Osteocyte (in vitro differentiated cells): ENCODE measurements at regions not wholly inside any gene's neighbourhood (a gene's known extent, or its start where the extent isn't known, plus 50 kb on each side); places are given as distances from the start of the nearest gene placed in this dataset.

Experiments used
- DNase-seq: peaks from one replicate; pipeline ENCODE4 v3.0.0; 2021; ENCODE audit warnings: mixed read lengths; ENCODE audit not compliant: unreplicated experiment; ENCODE audit errors: extremely low spot score
- H3K27ac Mint-ChIP-seq: one replicate; pipeline ENCODE4 v1.8.0; 2021; ENCODE audit warnings: mild to moderate bottlenecking, mixed read lengths; ENCODE audit not compliant: unreplicated experiment
- H3K27me3 Mint-ChIP-seq: one replicate; pipeline ENCODE4 v1.8.0; 2021; ENCODE audit warnings: mixed read lengths; ENCODE audit not compliant: unreplicated experiment
- H3K36me3 Mint-ChIP-seq: one replicate; pipeline ENCODE4 v1.8.0; 2021; ENCODE audit warnings: mixed read lengths; ENCODE audit not compliant: unreplicated experiment
- H3K4me1 Mint-ChIP-seq: one replicate; pipeline ENCODE4 v1.8.0; 2021; ENCODE audit warnings: mixed read lengths; ENCODE audit not compliant: unreplicated experiment
- H3K4me3 Mint-ChIP-seq: one replicate; pipeline ENCODE4 v1.8.0; 2021; ENCODE audit warnings: mild to moderate bottlenecking, moderate library complexity, mixed read lengths; ENCODE audit not compliant: unreplicated experiment
- H3K9me3 Mint-ChIP-seq: one replicate; pipeline ENCODE4 v1.8.0; 2021; ENCODE audit warnings: mixed read lengths; ENCODE audit not compliant: unreplicated experiment
- TF ChIP-seq, protein P1 (sequence below): fragments of 200-600 bp; sonication (generic); IDR thresholded peaks from 2 replicates; pipeline ENCODE4 v1.5.0; 2021; ENCODE audit warnings: antibody characterized with exemption, mild to moderate bottlenecking, moderate library complexity

DNA sequence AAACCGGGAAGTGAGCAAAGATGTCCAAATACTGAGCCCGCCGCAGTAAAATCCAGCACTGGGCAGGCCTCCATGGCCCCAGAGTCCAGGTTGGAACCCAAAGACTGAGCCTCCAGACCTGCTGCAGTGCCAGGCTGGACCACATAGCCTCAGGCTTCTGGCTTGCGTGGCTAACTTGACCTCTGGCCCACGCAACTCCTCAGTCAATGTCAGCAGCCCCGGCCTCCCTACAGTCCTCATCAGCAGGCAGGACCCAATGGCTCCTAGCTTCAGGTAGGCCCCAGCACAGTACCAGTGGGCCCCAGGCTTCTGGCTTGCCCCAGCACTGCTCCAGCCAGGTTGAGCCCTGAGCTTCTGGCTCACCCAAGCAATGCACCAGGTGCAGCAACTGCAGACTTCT is 245.1 kb upstream of the AFDN start:
- Mint-ChIP-seq H3K4me1 (peaks cover 48% of the 10 kb centered on the region), H3K4me3 (no peak overlapping the region), H3K9me3 (peaks cover 31% of the 10 kb centered on the region), H3K27ac (no peak overlapping the region), H3K36me3 (peaks cover 10% of the 10 kb centered on the region), H3K27me3 (no peaks in the 10 kb centered on the region)
- TF ChIP-seq, protein P1, sequence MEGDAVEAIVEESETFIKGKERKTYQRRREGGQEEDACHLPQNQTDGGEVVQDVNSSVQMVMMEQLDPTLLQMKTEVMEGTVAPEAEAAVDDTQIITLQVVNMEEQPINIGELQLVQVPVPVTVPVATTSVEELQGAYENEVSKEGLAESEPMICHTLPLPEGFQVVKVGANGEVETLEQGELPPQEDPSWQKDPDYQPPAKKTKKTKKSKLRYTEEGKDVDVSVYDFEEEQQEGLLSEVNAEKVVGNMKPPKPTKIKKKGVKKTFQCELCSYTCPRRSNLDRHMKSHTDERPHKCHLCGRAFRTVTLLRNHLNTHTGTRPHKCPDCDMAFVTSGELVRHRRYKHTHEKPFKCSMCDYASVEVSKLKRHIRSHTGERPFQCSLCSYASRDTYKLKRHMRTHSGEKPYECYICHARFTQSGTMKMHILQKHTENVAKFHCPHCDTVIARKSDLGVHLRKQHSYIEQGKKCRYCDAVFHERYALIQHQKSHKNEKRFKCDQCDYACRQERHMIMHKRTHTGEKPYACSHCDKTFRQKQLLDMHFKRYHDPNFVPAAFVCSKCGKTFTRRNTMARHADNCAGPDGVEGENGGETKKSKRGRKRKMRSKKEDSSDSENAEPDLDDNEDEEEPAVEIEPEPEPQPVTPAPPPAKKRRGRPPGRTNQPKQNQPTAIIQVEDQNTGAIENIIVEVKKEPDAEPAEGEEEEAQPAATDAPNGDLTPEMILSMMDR: no peak
- peak; percentile 69 for DNase-seq

DNA sequence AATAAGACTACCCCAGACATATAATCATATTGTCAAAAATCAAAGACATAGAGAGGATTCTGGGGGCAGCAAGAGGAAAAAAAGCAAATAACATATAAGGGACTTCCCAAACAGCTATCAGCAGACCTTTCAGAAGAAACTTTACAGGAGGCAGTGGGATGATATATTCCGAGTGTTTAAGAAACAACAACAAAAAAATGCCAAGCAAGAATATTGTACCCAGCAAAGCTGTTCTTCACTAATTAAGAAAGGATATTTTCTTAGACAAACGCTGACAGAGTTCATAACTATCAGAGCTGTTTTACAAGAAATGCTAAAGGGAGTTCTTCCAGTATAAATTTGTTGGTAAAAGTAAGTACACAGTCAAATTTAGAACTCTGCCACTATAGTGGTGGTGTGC is 243.3 kb upstream of the AFDN start:
- peaks cover 37% of the 10 kb centered on the region for H3K9me3 Mint-ChIP-seq

DNA sequence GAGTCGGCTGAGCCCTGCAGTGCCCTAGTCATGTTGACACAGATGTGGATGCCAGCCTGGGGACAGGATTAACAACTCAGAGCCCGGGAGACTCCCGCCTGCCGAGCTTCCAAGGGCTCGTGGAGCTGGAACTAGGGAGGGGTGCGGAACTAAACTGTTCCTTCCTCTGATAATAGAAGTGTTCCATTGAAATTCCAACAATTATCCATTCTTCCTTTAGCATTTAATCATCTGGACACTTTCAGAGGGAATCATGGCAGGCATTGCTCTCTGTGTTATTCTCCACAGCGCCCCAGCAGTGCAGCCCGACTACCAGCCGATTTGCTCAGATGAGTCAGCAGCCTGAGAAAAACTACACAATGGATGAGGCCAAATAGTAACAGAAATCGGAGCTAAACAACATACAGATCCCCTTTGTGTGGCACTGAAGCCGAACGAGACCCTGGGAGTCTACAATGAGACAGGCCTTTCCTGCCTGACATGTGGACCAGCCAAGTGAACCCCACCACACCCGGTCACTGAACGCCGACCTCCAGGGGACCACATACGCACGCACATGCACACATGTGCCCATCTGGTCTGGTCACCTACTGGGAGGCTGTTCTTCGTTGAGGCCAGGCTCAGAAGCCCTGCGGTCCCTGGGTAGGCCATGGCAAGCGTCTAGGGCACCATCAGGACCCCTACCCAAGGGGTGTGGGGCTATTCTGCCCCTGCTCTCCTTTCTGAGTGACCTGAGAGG is 238.4 kb upstream of the AFDN start:
- Mint-ChIP-seq H3K27ac (peak overlapping the region; percentile 94), H3K27me3 (no peaks in the 10 kb centered on the region), H3K36me3 (peaks cover 2% of the 10 kb centered on the region), H3K9me3 (peaks cover 29% of the 10 kb centered on the region), H3K4me1 (peaks cover 34% of the 10 kb centered on the region), H3K4me3 (no peak overlapping the region)
- peak; percentile 85 for DNase-seq
- TF ChIP-seq, protein P1: peak; percentile 36

More for the DNA sequence above, 243.3 kb upstream of the AFDN start:
- Mint-ChIP-seq H3K27me3 (no peaks in the 10 kb centered on the region), H3K4me3 (no peak overlapping the region), H3K27ac (no peak overlapping the region), H3K4me1 (peaks cover 45% of the 10 kb centered on the region), H3K36me3 (peaks cover 10% of the 10 kb centered on the region)
- DNase-seq: no peak
- TF ChIP-seq, protein P1: no peak

DNA sequence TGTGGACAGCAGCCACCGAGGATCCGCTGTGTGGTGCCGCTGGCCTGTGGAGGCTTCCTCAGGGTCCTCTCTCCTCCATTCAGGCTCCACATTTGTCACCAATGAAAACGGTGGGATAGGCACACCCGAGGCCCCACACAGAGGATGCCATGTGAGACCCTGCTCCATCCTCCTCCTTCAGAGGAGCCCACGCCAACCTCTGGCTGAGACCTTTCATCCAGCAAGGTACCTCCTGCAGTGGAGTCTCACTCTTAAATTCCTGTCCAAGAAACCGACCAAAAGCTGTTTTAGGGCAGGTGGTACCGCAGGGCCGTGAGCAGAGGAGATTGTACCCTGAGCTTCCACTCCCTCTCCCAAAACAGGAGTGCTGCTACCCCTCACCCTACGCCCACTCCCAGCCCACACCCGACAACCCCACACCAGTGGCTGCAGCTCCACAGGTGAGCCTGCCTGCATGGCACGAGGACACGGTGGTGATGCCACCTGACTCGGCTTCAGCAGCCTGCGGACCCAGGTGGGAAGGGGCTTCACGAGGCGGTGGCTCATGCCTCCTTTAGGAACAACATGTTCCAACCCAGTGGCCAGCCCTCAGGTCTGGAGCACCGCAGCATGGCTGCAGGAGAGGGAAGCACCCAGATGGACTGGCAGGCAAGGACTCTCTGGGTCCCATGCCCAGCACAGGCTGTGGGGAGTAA is 237.6 kb upstream of the AFDN start:
- peaks cover 29% of the 10 kb centered on the region for H3K9me3 Mint-ChIP-seq
- H3K36me3 Mint-ChIP-seq: peaks cover 2% of the 10 kb centered on the region
- peak; percentile 76 for DNase-seq
- TF ChIP-seq, protein P1: no peak
- peak overlapping the region; percentile 94 for H3K27ac Mint-ChIP-seq
- peaks cover 34% of the 10 kb centered on the region for H3K4me1 Mint-ChIP-seq
- H3K27me3 Mint-ChIP-seq: no peaks in the 10 kb centered on the region
- H3K4me3 Mint-ChIP-seq: no peak overlapping the region

DNA sequence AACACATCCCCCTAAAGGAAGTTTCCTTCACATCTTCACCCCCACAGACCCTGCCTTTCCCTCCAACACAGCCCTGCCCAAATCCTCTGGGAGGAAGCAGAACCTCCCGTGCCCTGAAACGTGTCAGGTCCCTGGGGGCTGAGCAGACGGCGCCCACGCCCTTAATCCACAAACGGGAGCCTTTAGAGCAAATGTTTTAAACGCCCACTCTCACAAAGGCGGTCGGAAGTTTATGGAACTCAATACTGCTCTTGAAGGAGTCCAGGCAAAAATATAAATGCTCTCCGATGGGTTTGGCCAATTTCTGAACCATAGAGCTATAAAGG is 237.1 kb upstream of the AFDN start:
- TF ChIP-seq, protein P1: no peak
- DNase-seq: peak; percentile 73
- Mint-ChIP-seq H3K4me3 (no peak overlapping the region), H3K27ac (peak overlapping the region; percentile 38), H3K4me1 (peaks cover 32% of the 10 kb centered on the region), H3K9me3 (peaks cover 25% of the 10 kb centered on the region), H3K27me3 (no peaks in the 10 kb centered on the region), H3K36me3 (peaks cover 2% of the 10 kb centered on the region)
